Tibial artery (tissue), 4 donors: ENCODE measurements at regions not wholly inside any gene's neighbourhood (a gene's known extent, or its start where the extent isn't known, plus 50 kb on each side); places are given as distances from the start of the nearest gene placed in this dataset.

ENCODE experiments used
- DNase-seq, 2 donors: peaks; one replicate each; pipeline ENCODE4 v3.0.0-alpha.2; 2019
- H3K27ac ChIP-seq, 2 donors: fragments of 200-600 bp; sonication (generic) in 1 of 2; 1 replicate in 1 of 2; 2 replicates in 1 of 2; pipeline ENCODE4 v1.5.1; 2018 to 2019; ENCODE audit warnings: mild to moderate bottlenecking in 1 of 2
- H3K27me3 ChIP-seq, 2 donors: fragments of 200-600 bp; sonication (generic) in 1 of 2; one replicate each; pipeline versions ENCODE4 v1.5.1 to v1.6.0; 2016 to 2019
- H3K36me3 ChIP-seq, 3 donors: fragments of 200-600 bp; sonication (generic) in 2 of 3; one replicate each; pipeline ENCODE4 v1.5.1; 2016 to 2019; ENCODE audit warnings: mild to moderate bottlenecking in 2 of 3
- H3K4me1 ChIP-seq, 4 donors: fragments of 200-600 bp; sonication (generic) in 2 of 4; 1 replicate in 3 of 4; 2 replicates in 1 of 4; pipeline ENCODE4 v1.5.1; 2016 to 2019
- H3K4me3 ChIP-seq, 2 donors: fragments of 200-600 bp; sonication (generic) in 1 of 2; 1 replicate in 1 of 2; 2 replicates in 1 of 2; pipeline ENCODE4 v1.5.1; 2018 to 2019; ENCODE audit warnings: mild to moderate bottlenecking in 2 of 2
- H3K9me3 ChIP-seq, 3 donors: fragments of 200-600 bp; sonication (generic) in 1 of 3; one replicate each; pipeline ENCODE4 v1.5.1; 2016 to 2019
- CTCF ChIP-seq, 2 experiments: fragments of 200-600 bp in 1 of 2; fragments of 450-650 bp in 1 of 2; IDR thresholded peaks; one replicate each; pipeline ENCODE4 v1.5.1; 2017 to 2019; ENCODE audit warnings: antibody characterized with exemption in 2 of 2, mild to moderate bottlenecking in 1 of 2, moderate library complexity in 1 of 2
- intact Hi-C: fragments of 100-400 bp; cut with DNase I; formaldehyde crosslinking; loops from one replicate; pipeline ENCODE4 v1.15.0; 2023; ENCODE audit warnings: low total_unique reads

- Histone ChIP-seq H3K9me3 (peaks cover 0 to 14% (median 8%) of the 10 kb centered on the region in 3 donors), H3K27ac (no peak overlapping the region), H3K36me3 (no peaks in the 10 kb centered on the region), H3K27me3 (no peaks in the 10 kb centered on the region), H3K4me1 (no peaks in the 10 kb centered on the region), H3K4me3 (no peak overlapping the region)
- intact Hi-C loops, result no loop called here
- DNase-seq, result no peak
- TF ChIP-seq CTCF (IDR thresholded peaks at IDR 0.05), result no peak
Observed at GRCh38 chr5:142531977-142532780, 153.7 kb downstream of the FGF1 start.

- H3K36me3 ChIP-seq, result no peaks in the 10 kb centered on the region
- H3K9me3 ChIP-seq, result peaks cover 0 to 14% (median 8%) of the 10 kb centered on the region in 3 donors
- no peak overlapping the region for H3K4me3 ChIP-seq
- no peak overlapping the region for H3K27ac ChIP-seq
- no peak for DNase-seq
- H3K4me1 ChIP-seq, result no peaks in the 10 kb centered on the region
- TF ChIP-seq CTCF (IDR thresholded peaks at IDR 0.05), result no peak
- intact Hi-C loops, result no loop called here
- H3K27me3 ChIP-seq, result no peaks in the 10 kb centered on the region
Observed at GRCh38 chr5:142530904-142531303, 155.0 kb downstream of the FGF1 start.

- Histone ChIP-seq H3K4me3 (no peak overlapping the region), H3K27me3 (no peaks in the 10 kb centered on the region), H3K27ac (no peak overlapping the region), H3K9me3 (peaks cover 0 to 5% (median 4%) of the 10 kb centered on the region in 3 donors), H3K4me1 (no peaks in the 10 kb centered on the region), H3K36me3 (no peaks in the 10 kb centered on the region)
- intact Hi-C loops, result no loop called here
- no peak for TF ChIP-seq CTCF (IDR thresholded peaks at IDR 0.05)
- DNase-seq, result no peak
Observed at GRCh38 chr5:142529626-142530278, 156.1 kb downstream of the FGF1 start.

- Histone ChIP-seq H3K9me3 (no peaks in the 10 kb centered on the region), H3K4me1 (no peaks in the 10 kb centered on the region), H3K27me3 (no peaks in the 10 kb centered on the region), H3K36me3 (no peaks in the 10 kb centered on the region), H3K27ac (no peak overlapping the region), H3K4me3 (no peak overlapping the region)
- no peak for TF ChIP-seq CTCF (IDR thresholded peaks at IDR 0.05)
- no peak for DNase-seq
- intact Hi-C loops, result no loop called here
Observed at GRCh38 chr5:142527664-142528295, 158.1 kb downstream of the FGF1 start.

GRCh38 chr5:142527234-142527633, 158.7 kb downstream of the FGF1 start:
- Histone ChIP-seq H3K27ac (no peak overlapping the region), H3K36me3 (no peaks in the 10 kb centered on the region), H3K9me3 (no peaks in the 10 kb centered on the region), H3K4me3 (no peak overlapping the region), H3K27me3 (no peaks in the 10 kb centered on the region), H3K4me1 (no peaks in the 10 kb centered on the region)
- TF ChIP-seq CTCF (IDR thresholded peaks at IDR 0.05), result no peak
- intact Hi-C loops, result no loop called here
- DNase-seq, result no peak
